BLaER1 treated with 17β-estradiol and CSF1 and Interleukin-3, amounts not matched to agents 10 nM and 100 nM (cell line): ENCODE measurements at regions not wholly inside any gene's neighbourhood (a gene's known extent, or its start where the extent isn't known, plus 50 kb on each side); places are given as distances from the start of the nearest gene placed in this dataset.

Source experiments
- H3K27ac ChIP-seq, 11 experiments: shearing (Covaris generic); formaldehyde crosslinking; 2 replicates each; pipeline ENCODE4 v1.8.1; 2022
- H3K27me3 ChIP-seq, 11 experiments: shearing (Covaris generic); formaldehyde crosslinking; 2 replicates each; pipeline ENCODE4 v1.8.1; 2022
- H3K36me3 ChIP-seq, 11 experiments: shearing (Covaris generic); formaldehyde crosslinking; 2 replicates each; pipeline ENCODE4 v1.8.1; 2022
- H3K4me1 ChIP-seq, 10 experiments: shearing (Covaris generic); formaldehyde crosslinking; 2 replicates each; pipeline ENCODE4 v1.8.1; 2022
- H3K4me2 ChIP-seq, 11 experiments: shearing (Covaris generic); formaldehyde crosslinking; 2 replicates each; pipeline ENCODE4 v1.8.1; 2022
- H3K4me3 ChIP-seq, 10 experiments: shearing (Covaris generic); formaldehyde crosslinking; 2 replicates each; pipeline ENCODE4 v1.8.1; 2022
- H3K9ac ChIP-seq, 11 experiments: shearing (Covaris generic); formaldehyde crosslinking; 2 replicates each; pipeline ENCODE4 v1.8.1; 2022
- H3K9me3 ChIP-seq, 11 experiments: shearing (Covaris generic); formaldehyde crosslinking; replicated peaks in 1 of 11; 2 replicates each; pipeline ENCODE4 v1.8.1; 2022
- H4K20me1 ChIP-seq, 11 experiments: shearing (Covaris generic); formaldehyde crosslinking; 2 replicates each; pipeline ENCODE4 v1.8.1; 2022
- Cebpa-rat ChIP-seq, 11 experiments: shearing (Covaris generic); IDR thresholded peaks; 2 replicates each; pipeline ENCODE4 v1.8.1; 2022

DNA sequence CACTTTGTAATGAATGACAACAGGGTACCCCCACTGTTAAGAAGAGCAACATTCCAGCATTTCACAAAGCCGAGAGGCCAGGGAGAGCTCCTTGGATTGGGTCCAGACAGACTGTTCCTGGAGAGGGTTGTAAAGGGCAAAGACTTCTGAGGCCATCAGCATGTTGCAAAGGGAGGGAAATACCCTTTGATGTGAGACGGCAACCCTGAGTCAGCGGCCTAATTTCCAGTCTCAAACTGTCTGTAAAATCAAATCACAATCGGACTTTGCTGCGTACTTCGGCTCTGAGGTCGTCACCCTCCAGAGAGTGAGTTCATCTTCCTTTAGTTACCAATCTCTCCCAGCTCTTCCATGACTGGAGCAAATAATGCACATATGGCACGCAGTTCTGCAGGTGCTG, 101.0 kb upstream of the DTNBP1 start:
- H3K4me1 ChIP-seq = no peaks in the 10 kb centered on the region
- TF ChIP-seq Cebpa-rat (IDR thresholded peaks at IDR 0.05) = no peak
- no peak overlapping the region for H3K4me2 ChIP-seq
- H3K9ac ChIP-seq = no peak overlapping the region
- H3K36me3 ChIP-seq = no peaks in the 10 kb centered on the region
- no peaks in the 10 kb centered on the region for H3K27me3 ChIP-seq
- no peak overlapping the region for H3K27ac ChIP-seq
- H3K9me3 ChIP-seq = peaks cover 3 to 4% (median 4%) of the 10 kb centered on the region in 11 experiments; a peak in 21 of 22 replicates
- no peak overlapping the region for H3K4me3 ChIP-seq
- no peaks in the 10 kb centered on the region for H4K20me1 ChIP-seq

DNA sequence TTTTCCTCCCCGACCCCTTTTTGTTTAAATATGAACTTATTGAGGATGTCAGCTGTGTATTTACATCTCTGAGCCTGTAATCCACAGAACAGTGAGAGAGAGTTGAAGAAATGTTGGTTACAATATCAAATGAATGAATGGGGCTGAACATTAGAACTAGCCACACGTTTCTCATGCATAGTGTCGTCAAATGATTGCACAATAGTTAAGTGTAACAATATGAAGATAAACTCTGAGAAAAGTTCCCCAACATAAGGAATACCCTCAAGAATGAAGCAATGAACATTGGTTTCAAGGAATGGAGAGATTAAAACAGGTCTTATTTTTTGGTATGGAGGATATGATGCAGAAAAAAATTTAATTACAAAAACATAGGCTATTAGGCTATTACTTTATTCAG, 100.5 kb upstream of the DTNBP1 start:
- Histone ChIP-seq H3K4me2 (no peak overlapping the region), H3K27me3 (no peaks in the 10 kb centered on the region), H3K9ac (no peak overlapping the region), H3K36me3 (no peaks in the 10 kb centered on the region), H3K4me3 (no peak overlapping the region), H4K20me1 (no peaks in the 10 kb centered on the region), H3K9me3 (peaks cover 7 to 9% (median 8%) of the 10 kb centered on the region in 11 experiments; a peak in 21 of 22 replicates), H3K4me1 (no peaks in the 10 kb centered on the region), H3K27ac (no peak overlapping the region)
- peak in 2 of 11 experiments; percentile 47 to 71; a peak in 2 of 22 replicates for TF ChIP-seq Cebpa-rat (IDR thresholded peaks at IDR 0.05)

DNA sequence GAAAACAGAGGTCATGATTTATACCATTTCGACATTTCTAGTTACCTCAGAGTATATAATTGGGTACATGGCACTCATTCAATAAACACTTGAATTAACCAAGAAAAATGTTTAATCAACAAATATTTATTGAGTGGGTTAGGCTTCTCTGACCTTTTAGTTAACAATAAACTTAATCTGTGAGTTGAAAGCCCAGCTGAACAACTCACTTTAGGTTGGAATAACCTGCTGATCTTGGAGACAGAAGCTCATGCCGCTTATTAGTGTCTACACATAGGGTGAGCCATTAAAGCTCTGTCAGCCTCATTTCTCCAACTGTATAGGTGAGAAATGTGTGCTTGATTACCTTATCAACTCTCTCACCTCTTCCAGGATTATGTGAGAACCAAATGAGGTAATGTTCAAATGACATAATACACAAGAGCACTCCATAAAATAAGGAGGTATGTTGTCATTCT, 98.2 kb upstream of the DTNBP1 start:
- Histone ChIP-seq H3K9me3 (peaks cover 9 to 24% (median 19%) of the 10 kb centered on the region in 11 experiments; a peak in 21 of 22 replicates), H3K9ac (no peak overlapping the region), H3K4me1 (no peaks in the 10 kb centered on the region), H3K36me3 (no peaks in the 10 kb centered on the region), H3K4me2 (no peak overlapping the region), H4K20me1 (no peaks in the 10 kb centered on the region), H3K4me3 (no peak overlapping the region), H3K27me3 (no peaks in the 10 kb centered on the region), H3K27ac (no peak overlapping the region)
- TF ChIP-seq Cebpa-rat (IDR thresholded peaks at IDR 0.05) = no peak

DNA sequence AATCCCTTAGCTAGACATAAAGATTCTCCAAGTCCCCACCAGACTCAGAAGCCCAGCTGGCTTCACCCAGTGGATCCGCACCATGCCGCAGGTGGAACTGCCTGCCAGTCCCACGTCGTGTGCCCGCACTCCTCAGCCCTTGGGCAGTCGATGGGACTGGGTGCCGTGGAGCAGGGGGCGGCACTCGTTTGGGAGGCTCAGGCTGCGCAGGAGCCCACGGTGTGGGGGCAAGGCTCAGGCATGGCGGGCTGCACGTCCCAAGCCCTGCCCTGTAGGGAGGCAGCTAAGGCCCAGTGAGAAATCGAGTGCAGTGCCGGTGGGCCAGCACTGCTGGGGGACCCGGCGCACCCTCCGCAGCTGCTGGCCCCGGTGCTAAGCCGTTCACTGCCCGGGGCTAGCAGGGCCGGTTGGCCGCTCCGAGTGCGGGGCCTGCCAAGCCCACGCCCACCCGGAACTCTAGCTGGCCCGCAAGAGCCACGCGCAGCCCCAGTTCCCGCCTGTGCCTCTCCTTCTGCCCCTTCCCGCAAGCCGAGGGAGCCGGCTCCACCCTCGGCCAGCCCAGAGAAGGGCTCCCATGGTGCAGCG, 95.9 kb upstream of the DTNBP1 start:
- Histone ChIP-seq H3K36me3 (no peaks in the 10 kb centered on the region), H3K27me3 (no peaks in the 10 kb centered on the region), H3K4me3 (no peak overlapping the region), H3K27ac (no peak overlapping the region), H3K4me2 (no peak overlapping the region), H3K9me3 (peaks cover 9 to 24% (median 19%) of the 10 kb centered on the region in 11 experiments; a peak in 21 of 22 replicates), H3K4me1 (no peaks in the 10 kb centered on the region), H3K9ac (no peak overlapping the region), H4K20me1 (no peaks in the 10 kb centered on the region)
- no peak for TF ChIP-seq Cebpa-rat (IDR thresholded peaks at IDR 0.05)

DNA sequence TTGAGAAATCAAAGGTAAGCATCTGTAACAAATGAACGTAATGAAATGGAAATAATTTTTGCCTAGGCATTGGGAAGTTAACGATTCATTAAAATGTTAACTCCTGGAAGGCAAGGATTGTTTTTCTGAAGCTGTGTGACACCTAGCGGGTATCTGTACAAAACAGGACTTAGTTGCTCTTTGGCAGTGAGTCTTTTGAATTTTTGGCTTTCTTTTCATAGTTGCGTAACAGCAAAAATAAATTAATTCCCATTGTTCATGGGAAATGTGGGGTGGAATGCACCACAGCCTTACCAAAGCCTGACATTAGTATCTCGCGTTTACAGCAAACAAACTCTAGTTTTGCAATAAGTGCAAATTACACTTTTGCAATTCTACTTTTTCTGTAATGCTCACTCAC, 92.7 kb upstream of the DTNBP1 start:
- Histone ChIP-seq H3K9me3 (peaks cover 9 to 24% (median 19%) of the 10 kb centered on the region in 11 experiments; a peak in 21 of 22 replicates), H3K4me3 (no peak overlapping the region), H3K4me1 (peaks cover 0 to 4% (median 0%) of the 10 kb centered on the region in 10 experiments; a peak in 1 of 20 replicates), H3K36me3 (no peaks in the 10 kb centered on the region), H4K20me1 (no peaks in the 10 kb centered on the region), H3K4me2 (no peak overlapping the region), H3K9ac (no peak overlapping the region), H3K27me3 (no peaks in the 10 kb centered on the region), H3K27ac (no peak overlapping the region)
- peak in 6 of 11 experiments; percentile 36 to 73 (median 52); a peak in 7 of 22 replicates for TF ChIP-seq Cebpa-rat (IDR thresholded peaks at IDR 0.05)

DNA sequence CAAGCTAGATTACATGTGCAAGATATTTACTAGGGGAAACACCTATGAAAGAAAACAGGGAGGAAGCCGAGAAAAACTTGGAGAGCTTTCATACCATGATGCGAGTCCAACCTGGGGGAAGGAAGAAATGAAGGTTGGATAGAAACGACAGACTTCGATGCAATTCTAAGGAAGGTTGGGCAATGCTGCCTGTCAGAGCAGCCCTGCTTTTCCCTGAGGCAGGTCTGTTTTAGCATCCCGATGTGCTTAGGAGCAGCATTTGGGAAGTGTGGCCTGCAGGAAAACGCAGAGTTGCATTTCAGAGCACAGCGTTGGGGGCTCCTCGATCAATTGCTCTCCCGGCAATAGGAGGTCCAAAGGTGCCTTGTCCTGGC, 91.9 kb upstream of the DTNBP1 start:
- no peak for TF ChIP-seq Cebpa-rat (IDR thresholded peaks at IDR 0.05)
- no peak overlapping the region for H3K4me3 ChIP-seq
- no peak overlapping the region for H3K9ac ChIP-seq
- H3K4me1 ChIP-seq = peaks cover 0 to 4% (median 0%) of the 10 kb centered on the region in 10 experiments; a peak in 1 of 20 replicates
- H3K9me3 ChIP-seq = peaks cover 9 to 24% (median 19%) of the 10 kb centered on the region in 11 experiments; a peak in 21 of 22 replicates
- H3K27me3 ChIP-seq = no peaks in the 10 kb centered on the region
- no peak overlapping the region for H3K27ac ChIP-seq
- no peak overlapping the region for H3K4me2 ChIP-seq
- H4K20me1 ChIP-seq = no peaks in the 10 kb centered on the region
- no peaks in the 10 kb centered on the region for H3K36me3 ChIP-seq

DNA sequence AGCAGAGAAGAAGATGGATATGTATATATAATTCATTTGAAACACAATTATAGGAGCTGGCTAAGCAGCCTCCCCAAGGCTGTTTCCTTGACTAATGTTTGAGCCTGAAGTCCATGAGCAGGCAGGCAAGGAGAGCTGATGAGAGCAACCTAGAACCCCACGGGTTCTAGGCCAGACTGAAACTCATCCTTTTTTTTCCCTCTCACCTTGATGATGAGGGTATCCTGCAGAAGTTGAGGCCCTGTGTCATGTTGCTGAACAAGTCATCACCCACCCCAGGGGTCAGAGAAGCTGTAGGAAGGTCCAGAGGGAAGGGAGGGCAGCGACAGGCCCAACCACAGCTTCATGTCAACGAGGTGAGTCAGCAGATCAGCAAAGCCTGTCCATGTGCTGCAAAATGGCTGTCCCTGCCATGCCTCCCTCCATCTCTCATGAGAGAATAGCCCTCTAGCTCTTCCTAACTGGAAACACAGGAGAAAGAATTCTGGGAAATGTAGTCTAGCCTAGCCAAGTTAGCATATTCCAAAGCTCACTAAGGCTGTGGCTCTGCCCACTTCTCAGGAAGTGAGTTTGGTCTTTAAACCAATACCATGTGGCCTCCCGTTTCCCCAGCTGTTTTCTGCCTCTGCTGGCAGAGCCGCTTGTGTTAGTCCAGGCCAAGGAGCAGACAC, 91.3 kb upstream of the DTNBP1 start:
- Histone ChIP-seq H4K20me1 (no peaks in the 10 kb centered on the region), H3K4me3 (no peak overlapping the region), H3K4me2 (no peak overlapping the region), H3K36me3 (no peaks in the 10 kb centered on the region), H3K27ac (no peak overlapping the region), H3K9ac (no peak overlapping the region), H3K9me3 (peaks cover 9 to 24% (median 19%) of the 10 kb centered on the region in 11 experiments; a peak in 21 of 22 replicates), H3K4me1 (peaks cover 0 to 4% (median 0%) of the 10 kb centered on the region in 10 experiments; a peak in 1 of 20 replicates), H3K27me3 (no peaks in the 10 kb centered on the region)
- no peak for TF ChIP-seq Cebpa-rat (IDR thresholded peaks at IDR 0.05)

DNA sequence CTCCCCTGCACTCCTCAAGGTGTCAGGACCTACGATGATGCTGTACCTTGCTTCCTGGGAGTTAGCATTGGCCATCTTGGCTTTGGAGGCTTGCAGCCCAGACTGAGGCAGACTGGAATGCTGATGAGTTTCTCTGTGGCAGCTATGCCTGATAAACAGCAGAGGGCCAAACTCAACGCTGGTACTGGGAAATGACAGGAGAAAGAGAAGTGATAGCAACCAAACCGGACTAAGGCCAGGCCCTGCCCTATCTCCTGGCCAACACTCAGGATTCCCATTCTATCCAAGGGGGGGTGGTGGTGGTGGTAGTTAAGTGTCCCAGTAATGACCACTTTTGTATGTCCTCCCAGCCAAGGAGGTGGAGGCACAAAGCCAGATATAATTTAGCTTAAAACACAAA, 90.0 kb upstream of the DTNBP1 start:
- no peaks in the 10 kb centered on the region for H4K20me1 ChIP-seq
- H3K4me2 ChIP-seq = no peak overlapping the region
- no peak overlapping the region for H3K27ac ChIP-seq
- H3K9me3 ChIP-seq = peaks cover 0 to 10% (median 6%) of the 10 kb centered on the region in 11 experiments; a peak in 14 of 22 replicates
- no peaks in the 10 kb centered on the region for H3K27me3 ChIP-seq
- H3K4me1 ChIP-seq = peaks cover 0 to 4% (median 0%) of the 10 kb centered on the region in 10 experiments; a peak in 1 of 20 replicates
- no peaks in the 10 kb centered on the region for H3K36me3 ChIP-seq
- no peak overlapping the region for H3K4me3 ChIP-seq
- TF ChIP-seq Cebpa-rat (IDR thresholded peaks at IDR 0.05) = no peak
- H3K9ac ChIP-seq = no peak overlapping the region

DNA sequence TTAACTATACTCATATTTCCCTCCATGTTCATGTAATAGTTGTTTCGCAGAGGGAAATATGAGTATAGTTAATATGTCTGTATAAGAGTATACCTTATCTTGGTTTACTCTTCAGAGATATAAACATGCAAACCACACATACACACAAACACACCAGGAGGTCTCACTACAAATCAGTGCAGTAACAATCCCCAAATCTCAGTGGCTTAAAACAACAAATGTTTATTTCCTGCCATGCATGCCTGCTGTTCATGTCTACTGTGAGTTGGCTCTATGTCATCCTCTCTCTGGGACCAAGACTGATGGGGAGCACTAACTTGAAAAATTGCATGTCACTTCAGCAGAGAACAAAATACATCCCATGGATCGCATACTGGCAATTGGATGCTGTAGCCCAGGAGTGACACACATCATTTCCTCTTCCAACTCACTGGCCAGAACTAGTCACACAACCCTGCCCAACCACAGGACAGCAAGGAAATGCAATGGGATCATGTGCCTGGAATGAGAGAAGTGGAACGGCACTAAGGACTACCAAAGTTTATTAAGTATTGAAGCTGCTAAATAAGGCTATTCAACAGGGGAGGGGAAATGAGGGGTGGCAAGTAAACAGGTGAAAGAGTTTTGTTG, 89.0 kb upstream of the DTNBP1 start:
- no peak for TF ChIP-seq Cebpa-rat (IDR thresholded peaks at IDR 0.05)

More for the DNA sequence above, 89.0 kb upstream of the DTNBP1 start:
- Histone ChIP-seq H3K36me3 (no peaks in the 10 kb centered on the region), H3K9me3 (peaks cover 0 to 1% (median 0%) of the 10 kb centered on the region in 11 experiments; a peak in 2 of 22 replicates), H3K4me1 (peaks cover 0 to 4% (median 0%) of the 10 kb centered on the region in 10 experiments; a peak in 1 of 20 replicates), H4K20me1 (no peaks in the 10 kb centered on the region), H3K27ac (no peak overlapping the region), H3K9ac (no peak overlapping the region), H3K4me2 (no peak overlapping the region), H3K4me3 (no peak overlapping the region), H3K27me3 (no peaks in the 10 kb centered on the region)
